Endothelial cell of umbilical vein (primary cell): ENCODE measurements at regions not wholly inside any gene's neighbourhood (a gene's known extent, or its start where the extent isn't known, plus 50 kb on each side); places are given as distances from the start of the nearest gene placed in this dataset.

Experiments
- BruUV-seq: library from RNA; stranded (reverse); fragments of 400-500 nt; replicated peaks from 2 replicates; lab custom pipeline; 2021; lab: Mats Ljungman, UMichigan
- CTCF ChIA-PET: fragments of 300-600, 350-600 bp; sonication (Branson Sonifier 250); formaldehyde crosslinking; loops from one replicate; lab custom pipeline; 2021; ENCODE audit warnings: antibody characterized with exemption, inconsistent platforms; lab: Charles Lee
- POLR2A ChIA-PET: fragments of 300-600, 350-600 bp; sonication (Branson Sonifier 250); formaldehyde crosslinking; loops from one replicate; lab custom pipeline; 2021; ENCODE audit warnings: antibody characterized with exemption, inconsistent platforms; lab: Charles Lee
- DNase-seq: peaks from one replicate; pipeline ENCODE4 v3.0.0-alpha.2; 2011; ENCODE audit warnings: low read depth, low spot score
- FAIRE-seq: peaks from 2 replicates; lab custom pipeline; 2011; peaks lifted over from hg19 to GRCh38; lab: Jason Lieb, UNC
- H2AFZ ChIP-seq: 2 replicates; pipeline ENCODE4 v1.6.0; 2012; ENCODE audit warnings: low read depth, low read length, control low read depth, inconsistent platforms
- H3K27ac ChIP-seq: 2 replicates; pipeline ENCODE4 v1.5.1; 2011; ENCODE audit warnings: low read depth, mild to moderate bottlenecking, control low read depth, low read length, moderate library complexity; ENCODE audit not compliant: insufficient read depth
- H3K27me3 ChIP-seq, 2 experiments: 2 replicates each; pipeline versions ENCODE4 v1.6.0 to v1.6.1; 2011; ENCODE audit warnings: low read length in 2 of 2, mixed read lengths in 1 of 2; ENCODE audit not compliant: control insufficient read depth in 2 of 2, insufficient read depth in 2 of 2
- H3K36me3 ChIP-seq, 2 experiments: 2 replicates in 1 of 2; 3 replicates in 1 of 2; pipeline ENCODE4 v1.5.1; 2011; ENCODE audit warnings: low read length in 2 of 2, mild to moderate bottlenecking in 1 of 2, moderate library complexity in 1 of 2; ENCODE audit not compliant: control insufficient read depth in 2 of 2, insufficient read depth in 2 of 2; ENCODE audit errors: extremely low read depth in 1 of 2
- H3K4me1 ChIP-seq: 3 replicates; pipeline ENCODE4 v1.5.1; 2011; ENCODE audit warnings: mild to moderate bottlenecking, low read length; ENCODE audit not compliant: control insufficient read depth, insufficient read depth; ENCODE audit errors: extremely low read depth
- H3K4me2 ChIP-seq: 2 replicates; pipeline ENCODE4 v1.6.1; 2011; ENCODE audit warnings: low read length, control low read depth, mixed read lengths; ENCODE audit not compliant: insufficient read depth
- H3K4me3 ChIP-seq, 3 experiments: fragments of 200-600 bp in 1 of 3; sonication (generic), shearing (Covaris generic) in 1 of 3; replicated peaks in 1 of 3; 2 replicates each; pipeline ENCODE4 v1.5.1; 2011 to 2016; ENCODE audit warnings: control low read depth in 3 of 3, low read length in 3 of 3, mild to moderate bottlenecking in 2 of 3, inconsistent platforms in 1 of 3, low read depth in 1 of 3, moderate library complexity in 1 of 3; ENCODE audit not compliant: insufficient read depth in 1 of 3
- H3K79me2 ChIP-seq: 2 replicates; pipeline ENCODE4 v1.6.0; 2012; ENCODE audit warnings: low read length, inconsistent platforms; ENCODE audit not compliant: control insufficient read depth, insufficient read depth
- H3K9ac ChIP-seq: replicated peaks from 2 replicates; pipeline ENCODE3; 2011; ENCODE audit warnings: low read length, control low read depth; ENCODE audit not compliant: insufficient read depth; ENCODE audit errors: extremely low read depth
- H3K9me1 ChIP-seq: replicated peaks from 3 replicates; pipeline ENCODE4 v1.6.0; 2011; ENCODE audit warnings: mild to moderate bottlenecking, low read length; ENCODE audit not compliant: control insufficient read depth, insufficient read depth; ENCODE audit errors: extremely low read depth
- H3K9me3 ChIP-seq: replicated peaks from 2 replicates; pipeline ENCODE4 v1.5.1; 2012; ENCODE audit warnings: low read length, inconsistent platforms; ENCODE audit not compliant: control insufficient read depth, insufficient read depth
- H4K20me1 ChIP-seq: replicated peaks from 2 replicates; pipeline ENCODE3; 2011; ENCODE audit warnings: mild to moderate bottlenecking, low read length; ENCODE audit not compliant: control insufficient read depth, insufficient read depth; ENCODE audit errors: extremely low read depth
- EZH2 ChIP-seq: IDR thresholded peaks from 2 replicates; pipeline ENCODE4 v1.6.1; 2012; ENCODE audit warnings: borderline replicate concordance, low read depth, mild to moderate bottlenecking, moderate library complexity, low read length, inconsistent platforms; ENCODE audit not compliant: severe bottlenecking
- FOS ChIP-seq: IDR thresholded peaks from 2 replicates; pipeline ENCODE4 v1.6.1; 2011; ENCODE audit warnings: mild to moderate bottlenecking, low read length, moderate library complexity, borderline replicate concordance; ENCODE audit not compliant: insufficient read depth
- GATA2 ChIP-seq: IDR thresholded peaks from 2 replicates; pipeline ENCODE4 v1.7.0; 2011; ENCODE audit warnings: low read depth, mild to moderate bottlenecking, moderate library complexity, mixed read lengths, low read length; ENCODE audit not compliant: insufficient read length, insufficient read depth
- JUN ChIP-seq: IDR thresholded peaks from 2 replicates; pipeline ENCODE4 v1.6.1; 2011; ENCODE audit warnings: borderline replicate concordance, low read depth; ENCODE audit not compliant: insufficient read length, insufficient read depth
- MAX ChIP-seq: IDR thresholded peaks from 2 replicates; pipeline ENCODE4 v1.6.1; 2011; ENCODE audit not compliant: insufficient read depth, insufficient read length
- MYC ChIP-seq: IDR thresholded peaks from one replicate; pipeline ENCODE4 v1.6.1; 2011; ENCODE audit warnings: mild to moderate bottlenecking, low read depth, low read length
- POLR2A ChIP-seq: IDR thresholded peaks from 2 replicates; pipeline ENCODE4 v1.6.1; 2012; ENCODE audit warnings: low read depth, mild to moderate bottlenecking, control low read depth, low read length
- POLR2AphosphoS5 ChIP-seq: IDR thresholded peaks from 2 replicates; pipeline ENCODE4 v1.6.1; 2012; ENCODE audit warnings: low read depth, mild to moderate bottlenecking, control low read depth, low read length, moderate library complexity; ENCODE audit not compliant: insufficient read depth
- dilution Hi-C: fragments of 300-500 bp; cut with MboI; formaldehyde crosslinking; loops from one replicate; pipeline ENCODE4 v1.15.0; 2019; ENCODE audit warnings: low sequenced_read_pairs; ENCODE audit not compliant: extremely low pct_ligation_motif_present
- intact Hi-C: fragments of 100-400 bp; cut with micrococcal nuclease; formaldehyde crosslinking; loops from one replicate; pipeline ENCODE4 v1.10.0; 2022
- TF ChIP-seq, protein P1 (sequence below), 2 donors: IDR thresholded peaks; 1 replicate in 1 of 2; 2 replicates in 1 of 2; pipeline ENCODE4 v1.5.1; 2011; ENCODE audit warnings: low read length in 2 of 2, mild to moderate bottlenecking in 2 of 2, moderate library complexity in 2 of 2, control low read depth in 1 of 2, inconsistent platforms in 1 of 2, low read depth in 1 of 2; ENCODE audit not compliant: insufficient read depth in 1 of 2; ENCODE audit errors: extremely low read depth in 1 of 2

DNA sequence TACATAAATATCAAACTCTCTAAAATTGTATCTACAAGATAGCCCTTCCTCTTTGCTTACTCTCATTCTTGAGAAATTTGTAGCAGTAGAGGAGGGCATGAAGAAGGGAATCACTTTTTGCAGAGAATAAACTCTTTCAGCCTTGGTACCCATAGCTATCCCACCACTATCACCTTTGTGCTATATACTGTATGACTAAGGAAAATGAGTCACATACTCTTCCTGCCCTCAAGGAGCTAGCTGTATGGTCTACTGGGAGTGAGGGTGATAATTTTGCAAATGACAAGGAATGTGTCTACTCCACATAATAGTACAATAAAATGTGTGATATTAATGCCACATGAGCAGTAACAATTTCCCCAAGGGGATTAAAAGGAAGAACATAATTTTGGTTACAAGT is 184.6 kb upstream of the WSB1 start:
- Histone ChIP-seq H4K20me1 (no peaks in the 10 kb centered on the region), H2AFZ (no peak overlapping the region), H3K4me2 (no peak overlapping the region), H3K27me3 (no peaks in the 10 kb centered on the region), H3K9ac (no peak overlapping the region), H3K36me3 (no peaks in the 10 kb centered on the region), H3K79me2 (no peaks in the 10 kb centered on the region), H3K9me1 (no peaks in the 10 kb centered on the region), H3K4me1 (no peaks in the 10 kb centered on the region), H3K4me3 (no peak overlapping the region), H3K27ac (no peak overlapping the region), H3K9me3 (no peaks in the 10 kb centered on the region)
- CTCF ChIA-PET = no interaction called here
- DNase-seq (no peak), FAIRE-seq (no peak)
- TF ChIP-seq JUN (no peak), POLR2A (no peak), MAX (no peak), MYC (no peak), FOS (no peak), POLR2AphosphoS5 (no peak), EZH2 (no peak), GATA2 (no peak)
- TF ChIP-seq, protein P1, sequence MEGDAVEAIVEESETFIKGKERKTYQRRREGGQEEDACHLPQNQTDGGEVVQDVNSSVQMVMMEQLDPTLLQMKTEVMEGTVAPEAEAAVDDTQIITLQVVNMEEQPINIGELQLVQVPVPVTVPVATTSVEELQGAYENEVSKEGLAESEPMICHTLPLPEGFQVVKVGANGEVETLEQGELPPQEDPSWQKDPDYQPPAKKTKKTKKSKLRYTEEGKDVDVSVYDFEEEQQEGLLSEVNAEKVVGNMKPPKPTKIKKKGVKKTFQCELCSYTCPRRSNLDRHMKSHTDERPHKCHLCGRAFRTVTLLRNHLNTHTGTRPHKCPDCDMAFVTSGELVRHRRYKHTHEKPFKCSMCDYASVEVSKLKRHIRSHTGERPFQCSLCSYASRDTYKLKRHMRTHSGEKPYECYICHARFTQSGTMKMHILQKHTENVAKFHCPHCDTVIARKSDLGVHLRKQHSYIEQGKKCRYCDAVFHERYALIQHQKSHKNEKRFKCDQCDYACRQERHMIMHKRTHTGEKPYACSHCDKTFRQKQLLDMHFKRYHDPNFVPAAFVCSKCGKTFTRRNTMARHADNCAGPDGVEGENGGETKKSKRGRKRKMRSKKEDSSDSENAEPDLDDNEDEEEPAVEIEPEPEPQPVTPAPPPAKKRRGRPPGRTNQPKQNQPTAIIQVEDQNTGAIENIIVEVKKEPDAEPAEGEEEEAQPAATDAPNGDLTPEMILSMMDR (IDR thresholded peaks at IDR 0.05; ENCODE audit: extremely low read depth in 1 of 2, insufficient read depth in 1 of 2, low read depth in 1 of 2, low read length in 2 of 2) = no peak
- dilution Hi-C loops (no loop called here), intact Hi-C loops (no loop called here)
- BruUV-seq = no TSS peak
- POLR2A ChIA-PET = no interaction called here
